ENCODE measurements at regions not wholly inside any gene's neighbourhood (a gene's known extent, or its start where the extent isn't known, plus 50 kb on each side); places are given as distances from the start of the nearest gene placed in this dataset.

DNA sequence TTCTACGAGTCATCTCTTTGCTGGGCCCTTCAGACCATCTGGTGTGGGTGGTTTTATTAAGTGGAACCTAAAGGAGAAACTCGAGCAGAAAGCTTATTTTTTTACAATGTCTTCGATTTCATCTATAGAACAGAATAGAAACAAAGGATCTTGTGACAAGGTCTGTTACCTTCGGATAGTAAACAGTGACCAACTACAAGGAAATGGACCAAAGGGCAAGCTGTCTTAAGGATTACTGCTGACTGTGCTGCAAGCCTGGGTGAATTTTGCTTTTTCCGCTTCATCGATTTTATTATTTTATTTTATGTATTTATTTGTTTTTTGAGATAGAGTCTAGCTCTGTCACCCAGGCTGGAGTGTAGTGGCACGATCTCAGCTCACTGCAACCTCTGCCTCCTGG is 348.9 kb upstream of the ERCC4 start:
- TF ChIP-seq, protein P1, sequence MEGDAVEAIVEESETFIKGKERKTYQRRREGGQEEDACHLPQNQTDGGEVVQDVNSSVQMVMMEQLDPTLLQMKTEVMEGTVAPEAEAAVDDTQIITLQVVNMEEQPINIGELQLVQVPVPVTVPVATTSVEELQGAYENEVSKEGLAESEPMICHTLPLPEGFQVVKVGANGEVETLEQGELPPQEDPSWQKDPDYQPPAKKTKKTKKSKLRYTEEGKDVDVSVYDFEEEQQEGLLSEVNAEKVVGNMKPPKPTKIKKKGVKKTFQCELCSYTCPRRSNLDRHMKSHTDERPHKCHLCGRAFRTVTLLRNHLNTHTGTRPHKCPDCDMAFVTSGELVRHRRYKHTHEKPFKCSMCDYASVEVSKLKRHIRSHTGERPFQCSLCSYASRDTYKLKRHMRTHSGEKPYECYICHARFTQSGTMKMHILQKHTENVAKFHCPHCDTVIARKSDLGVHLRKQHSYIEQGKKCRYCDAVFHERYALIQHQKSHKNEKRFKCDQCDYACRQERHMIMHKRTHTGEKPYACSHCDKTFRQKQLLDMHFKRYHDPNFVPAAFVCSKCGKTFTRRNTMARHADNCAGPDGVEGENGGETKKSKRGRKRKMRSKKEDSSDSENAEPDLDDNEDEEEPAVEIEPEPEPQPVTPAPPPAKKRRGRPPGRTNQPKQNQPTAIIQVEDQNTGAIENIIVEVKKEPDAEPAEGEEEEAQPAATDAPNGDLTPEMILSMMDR (conservative IDR thresholded peaks at IDR 0.05; ENCODE audit: low read depth in 2 of 2) = no peak
- TF ChIP-seq CREB1 (CRISPR knock-in tag; IDR thresholded peaks at IDR 0.05; ENCODE audit: low read depth) (no peak), EZH2 (IDR thresholded peaks at IDR 0.05; ENCODE audit: low read depth, unreplicated experiment) (no peak), EZH2phosphoT487 (IDR thresholded peaks at IDR 0.05; ENCODE audit: unreplicated experiment) (no peak), JUNB (IDR thresholded peaks at IDR 0.05; ENCODE audit: unreplicated experiment) (no peak)
